ENCODE measurements at regions not wholly inside any gene's neighbourhood (a gene's known extent, or its start where the extent isn't known, plus 50 kb on each side); places are given as distances from the start of the nearest gene placed in this dataset.

DNA sequence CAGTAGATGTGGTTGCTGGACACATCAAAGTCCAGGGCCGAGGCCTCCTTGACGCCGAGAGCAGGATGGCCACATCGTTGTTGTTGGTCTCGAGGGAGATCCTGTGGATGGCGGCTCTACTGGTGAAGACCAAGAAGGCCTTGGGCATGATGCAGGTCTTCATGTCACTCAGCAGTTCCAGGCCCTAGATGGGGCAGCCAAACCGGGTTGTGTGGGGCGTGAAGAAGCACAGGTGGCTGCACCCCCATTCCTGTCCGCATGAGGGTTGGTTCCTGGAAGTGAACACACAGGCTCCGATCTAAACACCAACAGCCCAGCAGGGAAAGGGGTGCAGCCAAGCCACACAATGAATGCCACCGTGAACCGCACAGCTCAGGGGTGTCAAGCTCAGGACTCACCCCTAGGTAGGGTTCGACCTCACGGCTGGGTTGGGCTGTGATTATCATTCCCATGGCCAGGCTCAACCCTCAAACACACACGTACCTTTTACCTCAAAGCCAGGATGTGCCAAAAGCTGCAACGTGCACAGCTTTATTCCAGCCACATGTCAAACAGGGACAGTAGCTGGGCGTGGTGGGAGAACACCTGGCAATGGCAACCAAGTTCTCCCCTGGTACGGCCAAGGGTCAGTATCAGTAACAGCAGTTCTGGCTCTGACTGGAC, 132.3 kb downstream of the CRYBB2 start:
- no peak for DNase-seq

DNA sequence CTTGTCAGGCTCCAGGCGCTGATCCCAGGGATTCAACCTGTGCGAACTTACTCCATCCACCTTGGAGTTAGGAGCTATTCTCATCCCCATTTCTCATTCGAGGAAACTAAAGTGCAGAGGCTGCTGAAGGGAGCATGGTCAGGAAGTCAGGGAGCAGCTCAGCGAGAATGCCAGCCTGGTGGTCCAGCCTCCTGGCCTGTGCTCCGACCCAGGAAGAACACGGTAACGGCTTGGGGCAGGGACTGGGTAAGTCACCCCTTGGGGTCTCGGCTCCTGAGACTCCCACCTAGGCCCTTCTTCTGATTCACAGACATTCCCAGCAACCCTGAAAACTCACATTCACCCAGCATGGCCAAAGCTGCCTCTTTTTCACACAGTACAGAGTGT, 132.8 kb downstream of the CRYBB2 start:
- no peak for DNase-seq

DNA sequence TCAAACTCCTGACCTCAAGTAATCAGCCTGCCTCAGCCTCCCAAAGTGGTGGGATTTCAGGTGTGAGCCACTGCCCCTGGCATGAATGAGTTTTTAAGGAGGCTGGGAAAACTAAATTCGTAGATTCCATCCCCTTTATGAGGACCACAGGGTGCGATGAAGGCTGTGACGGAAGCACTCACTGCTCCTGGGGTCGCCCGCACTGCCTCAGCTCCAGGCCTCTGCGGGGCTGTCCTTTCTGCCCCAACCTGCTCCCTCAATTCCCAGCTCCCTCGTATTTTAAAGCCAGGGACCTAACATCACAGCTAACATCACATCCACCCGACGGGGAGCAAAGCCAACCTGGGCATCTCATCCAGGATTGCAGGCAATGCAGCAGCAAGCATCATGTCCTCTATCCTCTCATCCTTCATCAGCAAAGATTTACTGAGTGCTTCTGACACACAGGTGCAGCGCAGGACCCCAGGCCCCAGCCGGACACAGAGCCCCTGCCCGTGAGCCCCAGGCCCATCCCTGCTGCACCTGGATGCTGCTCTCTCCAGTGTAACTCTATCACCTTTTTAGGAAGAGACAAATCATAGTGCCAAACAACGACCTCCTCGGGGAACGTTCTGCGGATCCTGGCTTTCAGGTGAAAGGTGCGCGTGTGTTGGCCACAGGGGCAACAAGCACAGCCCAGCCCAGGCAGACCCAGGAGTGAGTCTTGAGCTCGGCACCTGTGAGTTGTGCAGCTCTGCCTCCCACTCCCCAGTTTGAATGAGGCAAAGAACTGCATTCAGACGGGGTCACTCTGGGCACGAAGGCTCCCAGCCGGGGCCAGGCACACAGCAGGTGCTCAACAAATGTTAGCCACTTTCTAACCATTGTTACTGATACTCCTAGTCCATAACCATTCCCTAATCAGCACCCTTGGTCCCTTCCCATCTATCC, 134.3 kb downstream of the CRYBB2 start:
- no peak for DNase-seq

DNA sequence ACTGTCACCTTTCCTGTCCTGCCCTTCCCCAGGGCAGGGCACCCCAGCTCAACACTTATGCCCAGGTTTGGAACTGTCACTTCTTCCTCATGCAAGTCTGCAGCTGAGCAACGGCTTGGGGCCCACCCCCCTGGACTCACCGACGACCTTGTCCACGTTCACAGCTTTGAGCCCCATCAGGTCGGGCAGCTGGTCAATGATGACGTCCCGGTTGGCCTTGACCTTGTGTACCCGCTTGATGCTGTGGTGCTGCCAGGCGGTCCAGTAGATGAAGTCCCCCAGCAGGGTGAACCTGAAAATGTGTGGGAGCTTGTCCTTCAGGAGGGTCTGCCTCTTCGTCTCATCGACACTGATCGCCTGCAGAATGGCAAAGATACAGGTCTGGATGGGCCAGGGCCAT, 135.0 kb downstream of the CRYBB2 start:
- no peak for DNase-seq

DNA sequence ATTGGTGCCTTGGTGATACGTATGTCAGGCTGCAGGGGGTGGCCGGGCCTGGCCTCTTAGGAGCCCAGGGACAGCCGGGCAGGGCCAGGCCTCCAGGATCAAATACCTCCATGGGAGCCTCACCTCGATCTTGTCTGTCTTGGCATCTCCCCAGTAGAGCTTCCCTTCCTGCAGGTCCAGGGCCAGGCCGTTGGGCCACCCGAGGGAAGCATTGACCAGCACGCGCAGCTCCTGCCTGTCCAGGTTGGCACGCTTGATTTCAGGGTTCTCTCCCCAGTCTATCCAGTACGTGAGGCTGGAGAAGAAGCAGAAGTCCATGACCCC, 137.7 kb downstream of the CRYBB2 start:
- DNase-seq, result no peak

DNA sequence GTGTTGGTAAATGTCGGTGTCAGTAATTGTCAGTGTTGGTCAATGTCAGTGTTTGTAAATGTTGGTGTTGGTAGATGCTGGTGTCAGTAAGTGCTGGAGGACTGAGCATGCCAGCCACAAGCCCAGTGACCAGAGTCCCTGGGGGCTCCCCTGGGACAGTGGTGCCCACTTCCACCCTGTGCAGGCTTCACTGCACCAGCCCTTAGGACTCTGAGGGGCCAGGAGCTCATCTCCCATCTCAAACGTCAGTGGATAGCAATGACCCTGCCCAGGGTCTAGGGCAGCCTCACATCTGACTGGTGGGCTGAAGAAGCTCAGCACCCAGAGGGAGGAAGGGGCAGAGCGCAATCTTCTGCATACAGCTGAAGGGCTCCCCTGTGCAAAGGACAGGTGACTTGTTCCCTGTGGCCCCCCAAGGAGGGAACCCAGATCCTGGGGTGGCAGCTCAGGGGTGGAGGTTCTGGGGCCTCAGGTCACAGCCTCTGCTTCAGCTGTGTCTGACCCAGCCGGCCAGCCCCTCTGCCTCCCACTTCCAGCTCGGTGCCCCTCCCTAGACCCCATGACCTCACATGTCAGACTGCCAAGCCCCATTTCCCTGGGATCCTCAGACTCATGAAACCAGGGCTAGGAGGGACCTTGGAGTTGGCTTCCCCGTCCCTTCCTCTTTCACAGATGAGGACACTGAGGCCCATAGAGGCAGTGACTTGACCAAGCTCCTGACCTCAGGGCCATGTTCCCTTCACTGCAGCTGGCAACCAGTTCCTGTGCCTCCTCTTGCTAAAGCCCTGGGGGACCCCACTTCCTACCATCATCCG, 138.4 kb downstream of the CRYBB2 start:
- no peak for DNase-seq

DNA sequence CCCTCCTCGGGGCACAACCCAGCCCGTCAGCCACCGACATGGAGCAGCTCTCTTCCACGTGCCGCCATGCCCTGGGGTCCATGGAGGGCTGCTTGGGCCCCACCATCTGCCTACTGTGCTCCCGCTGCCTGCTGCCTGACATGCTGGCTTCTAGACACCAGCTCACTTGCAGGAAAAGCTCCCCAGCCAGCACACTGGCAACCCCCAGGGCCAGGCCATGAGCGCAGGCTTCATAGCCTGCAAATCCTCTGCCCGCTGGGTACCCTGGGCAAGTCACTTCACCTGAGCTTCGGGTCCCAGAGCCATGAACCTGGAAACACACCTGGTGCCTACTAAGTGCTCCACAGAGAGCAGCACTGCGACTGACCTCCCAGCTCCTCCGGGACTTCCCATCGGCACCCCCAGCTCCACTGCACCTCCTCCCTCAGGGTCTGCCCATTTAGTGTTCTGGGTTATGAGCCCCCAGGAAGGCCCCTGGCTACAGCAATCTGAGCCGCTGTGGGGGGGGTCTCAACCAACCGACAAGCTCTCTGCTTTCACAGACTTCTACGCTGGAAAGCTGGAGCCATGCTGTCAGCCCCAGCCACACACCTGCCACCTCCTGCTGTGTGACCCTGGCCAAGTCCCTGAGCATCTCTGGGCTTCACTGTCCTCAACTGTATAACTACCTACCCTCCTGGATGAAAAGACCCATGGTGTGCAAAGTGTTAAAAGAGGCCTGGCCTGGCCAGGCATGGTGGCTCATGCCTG, 139.2 kb downstream of the CRYBB2 start:
- DNase-seq, result no peak

DNA sequence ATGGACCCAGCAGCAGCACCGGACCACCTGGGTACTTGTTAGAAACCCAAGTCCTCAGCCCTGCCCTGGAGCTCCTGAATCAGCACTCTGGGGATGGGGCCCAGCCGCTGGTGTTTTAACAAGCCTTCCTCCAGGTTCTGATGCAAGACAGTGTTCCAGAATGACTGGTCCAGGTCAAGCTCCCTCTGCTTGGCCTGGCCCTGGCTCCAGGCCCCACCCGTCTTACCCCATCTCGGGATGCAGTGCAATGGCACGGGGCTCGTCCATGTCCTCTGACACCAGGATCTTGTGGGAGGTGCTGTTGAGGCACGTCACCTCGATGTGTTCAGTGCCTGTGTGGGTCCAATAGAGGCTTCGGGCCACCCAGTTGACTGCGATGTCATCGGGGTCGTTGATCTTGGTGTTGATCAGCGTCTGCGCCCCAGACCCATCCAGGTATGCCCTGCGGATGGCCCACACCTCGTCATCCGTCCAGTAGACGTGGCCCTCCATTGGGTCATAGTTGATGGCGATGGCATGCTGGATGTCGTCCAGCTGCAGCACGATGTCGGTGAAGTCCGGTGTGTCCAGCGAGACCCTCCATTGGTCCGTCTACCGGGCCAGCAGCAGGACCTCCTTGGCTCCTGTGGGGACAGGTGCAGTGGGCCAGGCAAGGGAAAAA, 140.3 kb downstream of the CRYBB2 start:
- DNase-seq, result no peak

DNA sequence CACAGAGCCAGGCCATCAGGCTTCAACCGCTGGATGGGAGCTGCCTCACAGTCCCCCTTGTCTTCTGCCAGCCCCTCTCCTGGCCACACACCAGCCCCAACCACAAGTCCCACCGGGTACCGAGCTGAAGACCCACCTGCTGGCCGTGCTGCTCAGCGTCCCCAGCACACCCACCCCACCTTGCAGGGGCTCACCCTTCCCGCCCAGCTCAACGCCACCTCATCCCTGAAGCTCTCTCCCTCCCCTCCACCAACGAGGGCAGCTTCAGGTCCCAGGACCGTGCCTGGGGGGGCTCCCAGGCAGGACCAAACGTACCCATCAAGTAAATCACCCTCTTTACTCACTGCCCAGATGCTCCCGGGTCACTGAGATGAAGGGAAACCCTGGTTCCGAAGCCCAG, 141.0 kb downstream of the CRYBB2 start:
- DNase-seq, result no peak

DNA sequence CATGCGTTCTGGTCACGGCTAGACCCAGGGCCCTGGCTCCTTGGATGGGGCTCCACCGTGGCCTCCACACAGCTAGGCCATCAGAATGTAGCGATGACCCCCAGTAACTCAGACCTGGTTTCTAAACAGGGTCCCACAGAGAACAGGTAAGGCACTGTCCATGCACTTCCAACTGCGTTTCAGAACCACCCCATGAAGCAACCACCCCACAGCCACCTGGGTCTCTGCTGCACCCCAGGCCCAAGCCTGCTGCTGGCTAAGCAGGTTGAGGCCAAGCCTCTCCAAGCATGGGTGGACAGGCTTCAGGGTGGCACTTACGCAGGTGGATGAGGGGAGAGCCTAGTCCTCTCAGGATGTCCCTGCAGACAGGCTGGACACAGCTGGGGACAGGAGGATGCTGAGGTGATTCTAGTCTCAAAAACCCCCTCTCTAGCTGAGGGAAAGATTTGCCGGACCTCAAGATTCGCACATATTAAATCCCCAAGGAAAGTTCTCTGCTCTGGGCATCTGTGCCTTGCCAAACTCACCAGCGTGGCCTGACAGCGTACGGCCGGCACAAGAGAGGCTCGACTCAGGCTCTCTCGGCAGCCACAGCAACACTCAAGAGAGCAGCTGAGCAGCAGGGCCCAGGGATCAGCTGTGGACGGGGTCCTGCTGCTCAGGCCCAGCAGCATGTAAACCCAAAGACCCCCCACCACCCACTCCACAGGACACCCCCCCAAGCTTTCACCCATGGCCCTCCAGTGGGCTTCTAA, 141.6 kb downstream of the CRYBB2 start:
- DNase-seq, result no peak

DNA sequence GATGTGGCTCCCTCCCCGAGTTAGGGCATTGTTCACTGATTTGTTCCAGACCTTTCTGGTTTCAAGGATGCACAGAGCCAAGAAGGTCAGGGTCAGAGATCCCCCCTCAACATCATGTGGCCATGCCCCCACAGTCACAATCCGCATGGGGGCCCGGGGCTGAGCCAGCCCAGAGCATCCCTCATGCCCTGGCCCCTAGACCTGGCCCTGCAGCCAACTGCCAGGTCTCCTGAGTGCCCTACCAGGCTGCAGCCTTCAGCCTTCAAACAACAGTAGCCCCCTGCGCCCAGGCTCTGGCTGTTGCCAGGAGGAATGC, 142.4 kb downstream of the CRYBB2 start:
- no peak for DNase-seq

DNA sequence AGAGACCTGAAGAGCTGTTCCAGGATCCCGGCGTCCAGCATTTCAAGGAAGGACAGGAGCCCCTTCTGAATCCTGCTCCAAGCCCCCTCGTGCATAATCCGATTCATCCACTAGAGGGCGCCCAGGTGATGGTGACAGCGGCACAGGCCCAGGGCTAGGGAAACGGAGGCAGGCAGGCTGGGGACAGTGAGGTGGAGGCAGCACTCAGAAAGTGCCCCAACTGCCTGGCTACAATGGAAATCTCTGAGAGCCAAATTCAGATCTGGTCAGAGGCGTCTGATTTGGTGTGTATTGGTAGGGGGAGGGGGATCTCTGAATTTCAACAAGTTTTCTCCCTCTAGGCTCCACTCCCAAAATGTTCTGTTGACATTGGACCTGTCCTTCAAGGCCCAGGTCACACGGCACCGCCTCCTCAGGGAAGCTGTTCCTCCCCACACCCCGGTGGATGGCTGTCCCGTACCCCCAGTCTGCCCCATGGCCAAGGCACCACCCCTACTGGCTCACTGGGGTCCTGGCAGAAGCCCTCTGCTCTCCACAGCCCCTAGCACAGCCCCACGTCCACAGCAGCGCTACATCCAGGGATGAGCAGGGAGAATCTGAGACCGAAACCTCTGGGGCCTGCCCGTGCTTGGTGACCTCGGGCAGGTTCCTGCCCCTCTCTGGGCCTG, 142.9 kb downstream of the CRYBB2 start:
- peak; percentile 75 for DNase-seq

DNA sequence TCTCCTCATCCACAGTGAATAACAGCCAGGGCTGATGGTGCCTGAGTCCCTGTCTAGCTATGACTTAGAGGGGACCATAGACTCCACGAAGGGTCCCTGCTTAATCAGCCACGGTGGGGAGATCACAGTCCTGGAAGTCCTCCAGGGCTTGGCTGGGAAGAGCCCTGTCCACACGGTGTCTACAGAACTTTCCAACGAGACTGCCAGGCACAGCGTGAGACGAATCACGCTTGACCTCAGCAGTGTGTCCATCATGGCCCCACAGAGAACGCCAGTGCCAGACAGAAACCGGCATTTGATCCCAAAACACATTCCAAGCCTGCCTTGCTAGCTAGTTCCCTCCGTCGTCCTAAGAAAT, 143.4 kb downstream of the CRYBB2 start:
- DNase-seq, result no peak

DNA sequence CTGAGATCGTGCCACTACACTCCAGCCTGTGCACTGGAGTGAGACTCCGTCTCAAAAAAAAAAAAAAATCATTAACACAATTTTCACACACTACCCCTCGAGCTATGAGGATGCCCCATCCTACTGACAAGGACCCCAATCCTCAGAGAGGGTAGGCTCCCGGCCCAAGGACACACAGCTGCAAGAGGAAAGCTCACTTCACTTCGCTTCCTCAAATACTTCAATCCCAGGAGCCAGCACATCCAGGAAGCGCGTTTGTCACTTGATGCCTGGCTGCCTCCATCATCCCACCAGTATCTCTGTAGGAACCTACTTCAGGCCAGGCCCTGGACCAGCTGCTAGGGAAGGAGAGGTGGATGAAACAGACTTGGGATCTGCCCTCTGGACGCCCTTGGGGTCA, 144.0 kb downstream of the CRYBB2 start:
- no peak for DNase-seq

DNA sequence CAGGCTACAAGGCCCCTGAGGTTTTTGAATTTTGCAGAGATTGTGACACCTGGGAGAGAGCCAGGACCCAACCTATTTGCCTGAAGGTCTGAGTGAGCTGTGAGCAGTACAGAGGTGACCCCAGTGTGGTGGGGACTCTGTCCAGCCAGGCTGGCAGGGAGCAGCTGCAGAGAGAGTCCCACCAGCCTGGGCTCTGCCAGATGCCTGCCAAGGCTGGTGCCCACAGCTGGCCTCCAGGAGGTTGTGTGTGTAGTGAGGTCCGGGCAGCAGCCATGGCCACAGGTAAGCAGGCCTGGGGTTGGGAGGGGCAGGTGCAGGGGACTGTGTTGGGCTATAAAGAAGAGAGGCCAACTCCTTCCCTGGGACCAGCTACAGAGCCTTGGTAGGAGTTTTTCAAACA, 144.8 kb downstream of the CRYBB2 start:
- no peak for DNase-seq

DNA sequence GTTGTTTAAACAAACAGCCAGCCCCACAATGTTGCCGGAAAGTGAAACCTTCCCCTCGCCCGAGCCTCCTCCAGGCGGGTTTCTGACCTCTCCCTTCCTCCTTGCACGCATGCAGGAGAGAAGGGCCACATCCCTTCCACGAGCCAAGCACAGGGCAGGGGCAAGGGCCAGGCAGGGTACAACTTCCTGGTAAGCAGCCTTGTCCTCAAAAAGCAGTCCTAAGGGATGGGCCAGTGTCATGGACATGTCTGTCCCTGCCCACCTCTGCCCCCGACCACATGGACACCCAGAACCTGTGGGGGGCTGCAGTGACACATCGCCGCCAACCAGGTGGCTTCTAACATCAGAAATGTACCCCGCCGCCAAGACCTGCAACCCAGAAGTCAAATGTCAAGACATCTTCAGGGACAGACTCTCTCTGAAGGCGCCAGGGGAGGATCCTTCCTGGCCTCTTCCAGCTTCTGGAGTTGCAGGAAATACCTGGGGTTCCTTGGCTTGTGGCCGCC, 145.3 kb downstream of the CRYBB2 start:
- DNase-seq, result no peak

DNA sequence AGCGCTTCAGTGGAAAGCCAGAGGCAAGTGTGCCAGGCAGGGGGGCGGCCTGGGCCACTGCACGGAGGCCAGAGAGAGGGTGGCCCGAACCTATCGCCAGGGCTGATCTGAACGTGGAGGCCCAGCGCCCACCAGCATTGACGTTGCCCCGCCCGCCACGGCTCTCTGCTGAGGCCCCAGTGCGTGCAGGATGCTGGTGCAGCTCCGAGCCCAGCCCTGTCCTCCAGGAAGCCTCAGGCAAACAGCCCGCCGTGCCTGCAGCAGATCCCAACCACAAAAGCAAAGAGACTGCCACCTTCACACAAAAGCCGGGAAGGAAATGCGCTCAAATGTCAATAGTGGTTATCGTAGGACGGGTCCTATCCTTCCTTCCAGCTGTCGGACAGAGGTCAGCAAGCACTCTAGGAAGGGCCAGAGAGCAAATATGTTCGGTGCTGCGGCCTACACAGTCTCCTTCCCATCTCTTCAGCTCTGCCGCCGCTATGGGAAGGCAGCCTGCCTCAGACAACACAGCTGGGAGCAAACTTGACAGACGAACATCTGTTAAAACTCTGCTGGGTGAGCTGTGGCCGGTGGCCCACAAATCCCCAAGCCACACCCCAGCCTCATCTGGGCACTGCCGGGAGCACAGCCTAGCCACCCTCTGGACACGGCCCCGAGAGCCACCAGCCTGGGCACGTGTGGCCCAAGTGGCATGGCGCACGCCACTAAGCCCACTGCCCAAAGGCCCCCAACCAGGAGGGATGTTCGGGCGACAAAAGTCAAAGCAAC, 146.2 kb downstream of the CRYBB2 start:
- no peak for DNase-seq

DNA sequence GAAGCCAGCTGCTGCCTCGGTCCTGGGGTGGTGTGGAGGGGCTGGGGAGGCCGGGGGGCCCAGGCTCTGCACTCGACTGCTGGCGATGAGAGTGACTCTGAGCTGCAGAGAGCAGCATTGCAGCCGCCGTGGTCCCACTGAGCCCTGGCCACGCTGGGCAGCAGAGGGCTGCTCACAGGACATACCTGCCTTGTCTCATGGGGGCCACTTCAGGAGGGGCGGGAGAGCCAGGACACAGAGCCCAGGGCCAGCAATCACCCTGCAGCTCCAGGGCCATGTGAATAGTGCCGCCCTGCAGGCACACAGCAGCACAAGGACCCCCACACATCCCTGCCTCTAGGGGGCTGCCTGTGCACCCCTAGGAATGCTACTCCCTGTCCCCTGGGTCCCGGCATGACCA, 147.0 kb downstream of the CRYBB2 start:
- no peak for DNase-seq

DNA sequence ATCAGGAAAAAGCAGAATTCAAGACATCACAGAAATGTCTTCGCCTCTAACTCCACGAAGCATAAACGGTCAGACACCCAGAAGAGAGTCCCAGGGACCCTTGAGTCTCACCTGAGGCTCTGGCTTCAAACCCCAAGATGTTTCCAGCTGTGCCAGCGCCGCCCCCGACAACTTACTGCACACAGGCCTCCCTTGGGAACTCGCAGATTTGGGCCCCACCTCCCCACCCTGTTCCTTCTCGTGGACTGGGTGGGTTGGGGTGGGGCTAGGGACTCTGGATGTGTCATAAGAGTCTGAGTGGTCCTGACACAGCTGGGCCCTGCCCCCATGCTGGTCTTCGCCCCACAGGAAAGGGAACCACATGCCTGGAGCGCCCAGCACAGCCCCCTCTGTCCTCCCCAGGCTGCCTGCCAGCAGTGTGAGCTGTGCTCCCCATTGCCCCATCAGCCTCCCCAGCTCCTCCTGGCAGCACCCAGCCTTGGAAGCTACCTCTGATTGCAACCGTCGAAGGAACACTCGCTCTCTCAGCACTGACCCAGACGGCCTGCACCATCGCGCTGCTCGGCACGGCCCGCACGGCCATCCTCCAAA, 147.5 kb downstream of the CRYBB2 start:
- no peak for DNase-seq

DNA sequence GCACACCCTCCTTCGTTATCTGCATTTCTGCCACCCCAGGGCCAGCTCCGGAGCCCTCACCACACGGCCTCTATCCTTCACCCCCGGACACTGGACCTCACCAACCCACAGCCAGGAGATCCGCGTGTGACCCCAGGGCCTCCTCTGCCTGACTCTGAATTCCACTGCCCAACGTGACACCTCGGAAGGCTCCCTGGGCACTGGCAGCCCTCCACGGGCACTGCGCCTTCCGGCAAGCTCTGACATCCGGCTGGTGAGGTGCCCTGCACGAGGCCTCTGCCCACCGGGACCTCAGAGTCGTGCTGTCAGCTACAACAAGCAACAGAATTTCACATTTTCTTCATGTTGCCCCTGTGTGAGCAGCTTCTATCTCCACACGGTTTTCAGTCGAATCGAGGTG, 148.3 kb downstream of the CRYBB2 start:
- no peak for DNase-seq

All from stimulated activated CD4-positive, alpha-beta T cell treated with anti-CD3 and anti-CD28 coated beads, Interleukin-4, amount 100 ng/mL, for 24 hours (primary cell).